Naive thymus-derived CD8-positive, alpha-beta T cell (primary cell): ENCODE measurements at regions not wholly inside any gene's neighbourhood (a gene's known extent, or its start where the extent isn't known, plus 50 kb on each side); places are given as distances from the start of the nearest gene placed in this dataset.
"Not testable (repeated sequence)": the region's sequence is repeated elsewhere in the genome, so short reads cannot be mapped to it uniquely, and the experiment has no call there.

Source experiments
- ATAC-seq, 2 donors: fragments of 150-1000 bp; cut with Tn5 transposase in 1 of 2; sonication (Bioruptor Pico), chemical (Tn5 transposase) in 1 of 2; 1 replicate in 1 of 2; 2 replicates in 1 of 2; pipeline ENCODE4 v1.10.0; 2021; ENCODE audit warnings: mild to moderate bottlenecking in 2 of 2, moderate library complexity in 2 of 2
- POLR2A ChIA-PET: fragments of 350-600 bp; sonication (Branson Sonifier 250); formaldehyde crosslinking; loops from one replicate; lab custom pipeline; 2021; ENCODE audit warnings: antibody characterized with exemption; lab: Charles Lee
- DNase-seq, 10 donors: peaks; one replicate each; pipeline versions ENCODE4 v3.0.0 to v3.0.0-alpha.2; 2020 to 2022
- H3K27ac Mint-ChIP-seq, 10 donors: one replicate each; pipeline ENCODE4 v1.8.0; 2020 to 2022; ENCODE audit warnings: mild to moderate bottlenecking in 10 of 10, mixed read lengths in 10 of 10, moderate library complexity in 4 of 10, inconsistent platforms in 1 of 10
- H3K27me3 Mint-ChIP-seq, 5 donors: one replicate each; pipeline ENCODE4 v1.8.0; 2021 to 2022; ENCODE audit warnings: mixed read lengths in 5 of 5
- H3K36me3 Mint-ChIP-seq, 3 donors: one replicate each; pipeline ENCODE4 v1.8.0; 2020 to 2022; ENCODE audit warnings: mixed read lengths in 3 of 3, mild to moderate bottlenecking in 2 of 3, inconsistent platforms in 1 of 3
- H3K4me1 Mint-ChIP-seq, 4 donors: one replicate each; pipeline ENCODE4 v1.8.0; 2021 to 2022; ENCODE audit warnings: mixed read lengths in 4 of 4
- H3K4me3 Mint-ChIP-seq, 10 donors: one replicate each; pipeline ENCODE4 v1.8.0; 2020 to 2022; ENCODE audit warnings: mild to moderate bottlenecking in 10 of 10, mixed read lengths in 10 of 10, moderate library complexity in 6 of 10, inconsistent platforms in 1 of 10
- H3K9me3 Mint-ChIP-seq, 9 donors: one replicate each; pipeline ENCODE4 v1.8.0; 2020 to 2022; ENCODE audit warnings: mixed read lengths in 9 of 9, mild to moderate bottlenecking in 3 of 9, inconsistent platforms in 1 of 9, moderate library complexity in 1 of 9

DNA sequence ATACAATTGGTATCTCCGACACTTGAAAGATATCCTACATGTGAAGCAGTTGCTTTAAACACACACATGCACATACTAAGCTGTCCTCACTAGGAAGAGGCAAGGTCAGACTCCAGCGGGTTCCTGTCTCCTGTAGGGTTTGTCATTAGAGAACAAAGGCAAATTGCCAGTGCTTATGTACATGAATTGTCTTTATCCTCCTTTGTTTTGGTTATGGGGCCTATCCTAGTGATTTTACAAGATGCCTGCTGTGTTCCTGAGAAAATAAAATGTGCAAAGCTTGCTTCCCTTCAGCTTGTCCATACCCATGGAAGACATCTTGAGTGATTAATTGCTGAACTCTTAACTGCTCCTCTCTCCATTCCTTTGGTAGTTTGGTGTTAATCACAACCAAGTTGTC lies 86.7 kb upstream of the SLC39A10 start:
- peaks cover 14 to 47% (median 42%) of the 10 kb centered on the region in 4 donors for H3K4me1 Mint-ChIP-seq
- H3K4me3 Mint-ChIP-seq, result no peak overlapping the region
- H3K36me3 Mint-ChIP-seq, result peaks cover 0 to 4% (median 0%) of the 10 kb centered on the region in 3 donors
- peaks cover 0 to 2% (median 0%) of the 10 kb centered on the region in 9 donors for H3K9me3 Mint-ChIP-seq
- no peaks in the 10 kb centered on the region for H3K27me3 Mint-ChIP-seq
- no peak for ATAC-seq
- DNase-seq, result no peak
- POLR2A ChIA-PET, result interaction anchor here (1.4 to 2.2 kb wide), 5 partner anchors 10 to 97 kb away, joined by 4 to 14 read pairs (median 4); no protein-coding TSS in a partner anchor
- peak overlapping the region in 4 of 10 donors; percentile 53 to 78 (median 58) for H3K27ac Mint-ChIP-seq

DNA sequence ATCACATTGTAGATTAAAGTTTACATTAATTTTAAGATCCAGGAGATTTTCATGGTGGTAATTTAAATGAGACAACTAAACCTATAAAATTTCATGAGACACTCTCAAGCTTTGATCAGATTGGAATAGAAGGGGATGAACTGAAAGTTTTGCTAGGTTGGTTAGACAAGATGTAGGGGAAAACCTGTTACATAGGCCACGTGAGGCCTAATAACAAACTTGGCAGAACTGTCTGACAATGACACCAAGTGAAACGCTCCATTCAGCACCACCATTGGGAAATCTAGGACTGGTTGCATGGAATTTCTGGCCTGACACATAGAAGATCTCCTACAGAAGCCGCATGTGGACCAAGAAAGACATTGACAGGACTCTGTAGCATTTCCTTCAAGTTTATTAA lies 87.8 kb upstream of the SLC39A10 start:
- no peaks in the 10 kb centered on the region for H3K27me3 Mint-ChIP-seq
- peaks cover 0 to 4% (median 0%) of the 10 kb centered on the region in 3 donors for H3K36me3 Mint-ChIP-seq
- no peak overlapping the region for H3K4me3 Mint-ChIP-seq
- H3K4me1 Mint-ChIP-seq, result peaks cover 11 to 43% (median 41%) of the 10 kb centered on the region in 4 donors
- DNase-seq (no peak), ATAC-seq (no peak)
- POLR2A ChIA-PET, result interaction anchor here (1.9 to 2.2 kb wide), 3 partner anchors 8 to 98 kb away, joined by 4 to 14 read pairs (median 14); no protein-coding TSS in a partner anchor
- H3K9me3 Mint-ChIP-seq, result peaks cover 0 to 2% (median 0%) of the 10 kb centered on the region in 9 donors
- peak overlapping the region in 7 of 10 donors; percentile 22 to 78 (median 56) for H3K27ac Mint-ChIP-seq

DNA sequence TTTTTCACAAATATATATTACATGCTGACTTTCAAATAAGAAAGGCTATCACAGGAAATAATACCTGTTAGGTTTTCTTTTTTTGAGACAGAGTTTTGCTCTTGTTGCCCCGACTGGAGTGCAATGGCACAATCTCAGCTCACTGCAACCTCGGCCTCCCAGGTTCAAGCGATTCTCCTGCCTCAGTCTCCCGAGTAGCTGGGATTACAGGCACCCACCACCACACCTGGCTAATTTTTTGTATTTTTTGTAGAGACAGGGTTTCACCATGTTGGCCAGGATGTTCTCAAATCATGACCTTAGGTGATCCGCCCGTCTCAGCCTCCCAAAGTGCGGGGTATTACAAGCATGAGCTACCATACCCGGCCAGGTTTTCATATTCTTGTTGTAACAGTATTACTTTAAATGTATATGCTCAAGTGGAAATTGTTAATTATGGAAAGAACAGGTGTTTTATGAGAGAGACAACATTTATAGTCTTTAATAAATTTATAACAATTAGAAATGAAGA lies 92.3 kb upstream of the SLC39A10 start:
- POLR2A ChIA-PET, result interaction anchor here (0.9 to 1.0 kb wide), 2 partner anchors 9 to 30 kb away, joined by 4 read pairs; no protein-coding TSS in a partner anchor
- H3K9me3 Mint-ChIP-seq, result peaks cover 0 to 15% (median 0%) of the 10 kb centered on the region in 9 donors
- H3K27me3 Mint-ChIP-seq, H3K36me3 Mint-ChIP-seq, ATAC-seq, DNase-seq: not testable (repeated sequence)
- H3K4me1 Mint-ChIP-seq, result peaks cover 23 to 56% (median 43%) of the 10 kb centered on the region in 4 donors
- H3K27ac Mint-ChIP-seq, result peak overlapping the region in 8 of 10 donors; percentile 43 to 90 (median 74)
- peak overlapping the region in 1 of 10 donors; percentile 48 for H3K4me3 Mint-ChIP-seq

DNA sequence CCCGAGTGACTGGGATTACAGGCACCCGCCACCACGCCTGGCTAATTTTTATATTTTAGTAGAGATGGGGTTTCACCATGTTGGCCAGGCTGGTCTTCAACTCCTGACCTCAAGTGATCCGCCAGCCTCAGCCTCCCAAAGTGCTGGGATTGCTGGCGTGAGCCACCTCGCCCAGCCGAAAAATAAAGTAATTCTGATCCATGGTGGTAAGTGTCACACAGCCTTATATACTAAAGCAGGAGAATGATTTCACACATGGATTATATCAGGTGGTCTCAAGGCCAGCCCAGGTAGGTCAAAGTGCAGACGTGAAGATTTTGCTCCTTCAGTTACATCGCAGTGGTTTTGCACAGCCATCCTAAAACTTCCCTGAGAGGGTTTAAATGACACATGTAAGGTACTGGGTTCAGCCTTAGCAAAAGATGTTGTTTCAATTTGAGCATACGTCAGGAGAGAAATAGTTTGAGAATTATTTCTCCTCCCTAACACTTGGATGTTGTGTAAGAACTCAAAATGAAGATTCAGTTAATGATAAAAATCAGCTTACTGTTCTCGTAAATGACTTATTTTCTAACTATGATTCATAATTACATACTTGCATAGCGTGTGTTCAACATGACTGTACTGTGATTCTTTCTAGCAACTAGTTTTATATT lies 93.0 kb upstream of the SLC39A10 start:
- ATAC-seq (no peak), DNase-seq (no peak)
- Mint-ChIP-seq H3K4me3 (peak overlapping the region in 5 of 10 donors; percentile 8 to 46 (median 18)), H3K27ac (peak overlapping the region; percentile 5 to 90 (median 62)), H3K4me1 (peaks cover 23 to 57% (median 45%) of the 10 kb centered on the region in 4 donors), H3K36me3 (peaks cover 0 to 5% (median 2%) of the 10 kb centered on the region in 3 donors), H3K27me3 (no peaks in the 10 kb centered on the region), H3K9me3 (peaks cover 0 to 15% (median 0%) of the 10 kb centered on the region in 9 donors)
- POLR2A ChIA-PET, result interaction anchor here (1.0 kb wide), 1 partner anchor 30 kb away, joined by 4 read pairs; no protein-coding TSS in a partner anchor

DNA sequence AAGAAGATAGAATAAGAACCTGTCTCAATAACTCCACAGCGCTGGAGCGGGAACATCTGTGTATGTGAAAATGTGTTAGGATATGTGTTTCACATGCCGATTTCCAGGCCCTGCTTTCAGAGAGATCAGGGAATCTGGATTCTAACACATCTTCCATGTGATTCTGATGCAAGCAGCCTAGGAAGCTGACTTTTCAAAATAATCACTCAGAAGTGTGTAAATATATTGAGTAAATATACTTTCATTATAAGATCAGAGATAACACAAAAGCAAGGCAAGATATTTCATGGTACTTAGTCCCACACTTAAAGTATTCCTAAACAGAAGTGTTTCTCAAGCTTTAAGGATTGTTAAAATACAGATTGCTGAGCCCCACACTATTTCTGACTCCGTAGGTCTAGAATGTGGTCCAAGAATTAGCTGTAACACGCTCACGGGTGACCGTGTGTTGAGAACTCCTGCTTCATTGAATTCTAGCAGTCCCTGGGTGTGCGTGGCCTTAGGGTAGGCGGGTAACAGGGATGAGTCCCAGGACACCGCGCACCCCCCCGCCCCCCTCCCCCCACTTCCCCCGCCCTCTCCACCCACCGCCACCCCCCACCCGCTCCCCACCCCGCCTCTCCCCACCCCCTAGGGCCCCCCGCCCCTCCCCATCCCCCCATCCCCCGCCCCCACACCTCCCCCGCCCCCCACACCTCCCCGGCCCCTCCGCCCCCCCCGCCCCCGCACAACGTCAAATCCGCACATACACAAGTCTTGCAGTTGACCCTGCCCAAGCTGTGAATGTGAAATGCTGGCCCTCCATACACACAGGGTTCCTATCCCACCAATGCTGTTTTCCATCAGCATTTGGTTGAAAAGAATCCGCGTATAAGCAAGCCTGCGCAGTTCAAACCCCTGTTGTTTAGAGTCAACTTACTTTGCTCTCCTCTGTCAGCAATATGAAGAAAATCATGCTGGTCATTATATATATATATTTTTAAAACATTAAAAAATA lies 94.2 kb upstream of the SLC39A10 start:
- H3K4me3 Mint-ChIP-seq, result peak overlapping the region; percentile 40 to 91 (median 78)
- H3K27ac Mint-ChIP-seq, result peak overlapping the region; percentile 82 to 100 (median 94)
- H3K27me3 Mint-ChIP-seq, result no peaks in the 10 kb centered on the region
- H3K9me3 Mint-ChIP-seq, result peaks cover 0 to 17% (median 0%) of the 10 kb centered on the region in 9 donors
- no peak for DNase-seq
- POLR2A ChIA-PET, result interaction anchor here (0.6 to 5.1 kb wide), 8 partner anchors 8 to 97 kb away, joined by 3 to 128 read pairs (median 6); partner anchors contain the start of gene SLC39A10
- H3K36me3 Mint-ChIP-seq, result peaks cover 0 to 5% (median 2%) of the 10 kb centered on the region in 3 donors
- peaks cover 30 to 65% (median 53%) of the 10 kb centered on the region in 4 donors for H3K4me1 Mint-ChIP-seq
- ATAC-seq, result no peak

DNA sequence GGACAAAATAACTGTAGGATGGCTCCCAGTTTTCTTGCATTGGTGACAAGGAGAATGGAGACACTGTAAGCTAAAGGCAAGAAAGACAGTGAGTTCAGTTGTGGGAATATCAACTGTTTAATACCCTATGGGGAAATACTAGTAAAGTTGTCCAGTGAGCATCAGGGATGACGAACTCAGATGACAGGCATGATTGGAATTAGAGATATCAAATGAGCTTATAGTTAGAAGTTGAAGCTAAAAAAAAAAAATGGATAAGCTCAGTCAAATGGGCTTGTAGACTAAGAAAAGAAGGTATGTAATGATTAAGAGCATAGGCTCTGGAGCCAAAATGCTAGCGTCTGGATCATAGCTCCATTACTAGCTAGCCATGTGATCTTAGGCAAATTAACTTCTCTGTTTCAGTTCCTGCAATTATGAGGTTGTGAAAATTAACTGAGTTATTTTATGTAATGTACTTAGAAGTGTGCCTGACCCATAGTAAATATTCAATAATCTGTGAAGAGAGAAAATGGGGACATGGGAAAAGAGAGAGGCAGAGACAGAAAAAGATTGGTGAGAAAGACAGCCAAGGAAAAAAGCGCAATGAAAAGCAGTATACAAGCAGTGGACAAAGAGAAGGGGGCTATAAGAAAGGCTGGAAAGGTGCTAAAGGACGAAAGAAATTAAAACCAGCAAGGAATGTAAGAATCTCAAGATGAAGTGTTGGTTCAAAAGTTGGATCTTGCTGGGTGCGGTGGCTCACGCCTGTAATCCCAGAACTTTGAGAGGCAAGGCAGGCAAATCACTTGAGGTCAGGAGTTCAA lies 95.7 kb upstream of the SLC39A10 start:
- H3K27me3 Mint-ChIP-seq, result no peaks in the 10 kb centered on the region
- POLR2A ChIA-PET, result interaction anchor here (0.7 to 5.1 kb wide), 9 partner anchors 8 to 1937 kb away, joined by 4 to 128 read pairs (median 6); partner anchors contain the start of gene SLC39A10
- ATAC-seq (no peak), DNase-seq (no peak)
- peak overlapping the region; percentile 31 to 91 (median 76) for H3K4me3 Mint-ChIP-seq
- peaks cover 0 to 17% (median 0%) of the 10 kb centered on the region in 9 donors for H3K9me3 Mint-ChIP-seq
- peak overlapping the region; percentile 87 to 100 (median 94) for H3K27ac Mint-ChIP-seq
- H3K36me3 Mint-ChIP-seq, result peaks cover 0 to 5% (median 4%) of the 10 kb centered on the region in 3 donors
- H3K4me1 Mint-ChIP-seq, result peaks cover 33 to 76% (median 61%) of the 10 kb centered on the region in 4 donors

DNA sequence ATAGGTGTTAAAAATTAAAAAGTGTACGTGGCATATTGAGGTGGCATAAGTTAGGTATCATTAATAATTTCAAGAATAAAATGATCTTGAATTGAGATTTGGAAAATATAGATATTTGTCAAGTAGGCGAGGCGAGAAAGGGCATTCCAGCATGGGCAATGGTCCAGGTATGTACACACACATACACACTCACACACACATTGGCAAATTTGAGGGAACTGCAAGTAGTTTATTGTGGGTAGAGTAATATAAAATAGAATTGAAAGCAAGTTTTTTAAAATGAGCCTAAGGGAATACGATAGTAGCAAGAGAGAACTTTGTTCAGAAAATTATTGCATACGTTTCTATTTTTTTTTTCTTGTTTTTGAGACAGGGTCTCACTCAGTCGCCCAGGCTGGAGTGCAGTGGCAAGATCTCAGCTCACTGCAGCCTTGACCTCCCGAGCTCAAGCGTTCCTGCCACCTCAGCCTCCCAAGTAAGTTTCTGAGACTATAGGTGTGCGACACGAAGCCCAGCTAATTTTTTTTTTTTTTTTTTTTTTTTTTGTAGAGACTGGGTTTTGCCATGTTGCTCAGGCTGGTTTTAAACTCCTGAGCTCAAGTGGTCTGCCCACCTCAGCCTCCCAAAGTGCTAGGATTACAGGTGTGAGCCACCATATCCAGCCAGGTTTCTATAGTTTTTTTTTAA lies 96.7 kb upstream of the SLC39A10 start:
- ATAC-seq (no peak), DNase-seq (peak in 2 of 10 donors; percentile 20 to 25)
- Mint-ChIP-seq H3K4me1 (peaks cover 33 to 83% (median 62%) of the 10 kb centered on the region in 4 donors), H3K27me3 (no peaks in the 10 kb centered on the region), H3K27ac (peak overlapping the region; percentile 87 to 100 (median 95)), H3K4me3 (peak overlapping the region; percentile 58 to 91 (median 79)), H3K9me3 (peaks cover 0 to 17% (median 0%) of the 10 kb centered on the region in 9 donors), H3K36me3 (peaks cover 0 to 5% (median 4%) of the 10 kb centered on the region in 3 donors)
- POLR2A ChIA-PET, result interaction anchor here (0.6 to 5.1 kb wide), 13 partner anchors 9 to 618 kb away, joined by 3 to 128 read pairs (median 5); partner anchors contain the start of gene SLC39A10

DNA sequence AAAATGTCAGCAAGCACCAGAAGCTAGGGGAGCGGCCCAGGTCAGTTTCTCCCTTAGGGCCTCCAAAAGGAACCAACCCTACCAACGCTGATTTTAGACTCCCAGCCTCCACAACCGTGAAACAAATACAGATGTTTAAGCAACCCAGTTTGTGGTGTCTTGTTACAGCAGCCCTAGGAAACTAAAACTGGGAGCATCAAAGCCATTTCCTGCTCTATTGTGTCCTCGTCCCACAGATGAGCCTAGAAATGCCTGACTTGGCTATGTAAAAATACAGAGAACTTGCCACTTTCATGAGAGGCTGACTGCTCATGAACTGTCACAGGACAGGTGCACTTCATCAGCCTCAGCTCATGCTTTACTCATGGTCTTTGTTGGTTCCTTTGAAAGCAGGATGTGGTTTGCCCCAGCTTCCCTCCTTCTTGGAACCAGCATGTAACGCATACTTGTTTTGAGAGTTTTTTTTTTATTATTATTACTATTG lies 97.6 kb upstream of the SLC39A10 start:
- peak overlapping the region; percentile 54 to 88 (median 78) for H3K4me3 Mint-ChIP-seq
- peak; percentile 94 to 98 for ATAC-seq
- peak; percentile 29 to 92 (median 77) for DNase-seq
- POLR2A ChIA-PET, result interaction anchor here (0.6 to 5.1 kb wide), 14 partner anchors 12 to 641 kb away, joined by 3 to 128 read pairs (median 6); partner anchors contain the start of gene SLC39A10
- H3K27ac Mint-ChIP-seq, result peak overlapping the region; percentile 87 to 100 (median 94)
- H3K36me3 Mint-ChIP-seq, result peaks cover 0 to 5% (median 4%) of the 10 kb centered on the region in 3 donors
- no peaks in the 10 kb centered on the region for H3K27me3 Mint-ChIP-seq
- peaks cover 0 to 17% (median 0%) of the 10 kb centered on the region in 9 donors for H3K9me3 Mint-ChIP-seq
- H3K4me1 Mint-ChIP-seq, result peaks cover 33 to 78% (median 61%) of the 10 kb centered on the region in 4 donors

DNA sequence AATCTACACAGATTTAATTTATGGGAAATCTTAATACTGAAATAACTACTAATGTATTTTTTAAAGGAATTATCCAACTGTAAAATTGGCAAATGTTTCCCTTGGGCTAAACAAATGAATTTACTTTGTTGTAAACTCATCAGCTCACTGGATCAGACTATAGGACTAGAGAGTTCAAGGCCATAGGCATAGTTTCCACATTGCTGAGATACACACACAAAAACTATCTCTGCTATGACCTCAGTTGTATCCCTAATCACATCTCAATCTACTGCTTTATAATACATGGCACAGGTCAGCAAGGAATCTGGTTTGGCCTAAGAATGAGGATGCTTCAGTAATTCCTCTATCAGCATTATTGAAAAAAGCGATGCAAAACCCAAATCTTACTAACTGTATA lies 101.1 kb upstream of the SLC39A10 start:
- peaks cover 0 to 11% (median 0%) of the 10 kb centered on the region in 9 donors for H3K9me3 Mint-ChIP-seq
- POLR2A ChIA-PET, result interaction anchor here (1.0 to 2.1 kb wide), 2 partner anchors 14 to 17 kb away, joined by 4 to 10 read pairs; no protein-coding TSS in a partner anchor
- no peaks in the 10 kb centered on the region for H3K27me3 Mint-ChIP-seq
- H3K4me3 Mint-ChIP-seq, result no peak overlapping the region
- H3K36me3 Mint-ChIP-seq, result peaks cover 0 to 12% (median 10%) of the 10 kb centered on the region in 3 donors
- H3K27ac Mint-ChIP-seq, result peak overlapping the region in 2 of 10 donors; percentile 76 to 80
- DNase-seq (no peak), ATAC-seq (no peak)
- peaks cover 31 to 74% (median 61%) of the 10 kb centered on the region in 4 donors for H3K4me1 Mint-ChIP-seq

DNA sequence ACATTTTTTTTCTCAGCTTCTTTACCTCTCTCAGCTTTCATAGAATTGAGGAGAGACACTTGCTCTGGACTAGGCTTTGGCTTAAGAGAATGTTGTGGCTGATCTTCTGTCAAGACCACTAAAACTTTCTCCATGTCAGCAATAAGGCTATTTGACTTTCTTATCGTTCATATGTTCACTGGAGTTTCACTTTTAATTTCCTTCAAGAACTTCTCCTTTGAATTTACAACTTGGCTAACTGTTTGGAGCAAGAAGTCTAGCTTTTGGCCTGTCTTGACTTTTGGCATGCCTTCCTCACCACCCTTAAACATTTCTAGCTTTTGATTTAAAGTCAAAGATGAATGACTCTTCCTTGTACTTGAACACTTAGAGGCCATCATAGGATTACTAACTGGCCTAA lies 104.4 kb upstream of the SLC39A10 start:
- ATAC-seq (no peak), DNase-seq (no peak)
- POLR2A ChIA-PET, result interaction anchor here (0.6 to 1.5 kb wide), 6 partner anchors 10 to 667 kb away, joined by 3 to 6 read pairs (median 4); no protein-coding TSS in a partner anchor
- Mint-ChIP-seq H3K27ac (peak overlapping the region in 8 of 10 donors; percentile 3 to 92 (median 86)), H3K36me3 (peaks cover 0 to 12% (median 4%) of the 10 kb centered on the region in 3 donors), H3K27me3 (no peaks in the 10 kb centered on the region), H3K4me1 (peaks cover 15 to 53% (median 49%) of the 10 kb centered on the region in 4 donors), H3K9me3 (peaks cover 0 to 11% (median 0%) of the 10 kb centered on the region in 9 donors), H3K4me3 (peak overlapping the region; percentile 58 to 80 (median 75))
